Karpas-422 (cell line): ENCODE measurements at regions not wholly inside any gene's neighbourhood (a gene's known extent, or its start where the extent isn't known, plus 50 kb on each side); places are given as distances from the start of the nearest gene placed in this dataset.

Source experiments
- DNase-seq: peaks from one replicate; pipeline ENCODE4 v3.0.0-alpha.2; 2015
- H2AFZ ChIP-seq: fragments of 200-600 bp; sonication (generic); 2 replicates; pipeline ENCODE4 v1.6.1; 2014; ENCODE audit warnings: antibody characterized with exemption, low read length, mixed read lengths
- H3K27ac ChIP-seq: fragments of 200-600 bp; sonication (generic); 2 replicates; pipeline ENCODE4 v1.5.1; 2014; ENCODE audit warnings: mild to moderate bottlenecking, low read length, moderate library complexity
- H3K27me3 ChIP-seq: fragments of 200-600 bp; sonication (generic); 2 replicates; pipeline ENCODE4 v1.6.1; 2014; ENCODE audit warnings: low read length, mixed read lengths
- H3K36me3 ChIP-seq: fragments of 200-600 bp; sonication (generic); 2 replicates; pipeline ENCODE4 v1.6.1; 2014; ENCODE audit warnings: low read length, mixed read lengths; ENCODE audit not compliant: insufficient read depth
- H3K4me1 ChIP-seq: fragments of 200-600 bp; sonication (generic); 2 replicates; pipeline ENCODE4 v1.6.1; 2014; ENCODE audit warnings: mild to moderate bottlenecking, low read length, mixed read lengths
- H3K4me2 ChIP-seq: fragments of 200-600 bp; sonication (generic); 2 replicates; pipeline ENCODE4 v1.6.1; 2014; ENCODE audit warnings: low read length, low read depth, mild to moderate bottlenecking; ENCODE audit not compliant: poor library complexity, severe bottlenecking
- H3K4me3 ChIP-seq: fragments of 200-600 bp; sonication (generic); 2 replicates; pipeline ENCODE4 v1.5.1; 2014; ENCODE audit warnings: mild to moderate bottlenecking, antibody characterized with exemption, low read length, mixed read lengths
- H3K79me2 ChIP-seq: fragments of 200-600 bp; sonication (generic); 2 replicates; pipeline ENCODE4 v1.6.1; 2014; ENCODE audit warnings: mild to moderate bottlenecking, low read length, mixed read lengths
- H3K9ac ChIP-seq: fragments of 200-600 bp; sonication (generic); 2 replicates; pipeline ENCODE4 v1.6.0; 2014; ENCODE audit warnings: low read length
- H3K9me2 ChIP-seq: fragments of 200-600 bp; sonication (generic), shearing (Covaris generic); replicated peaks from 2 replicates; pipeline ENCODE4 v1.6.0; 2014; ENCODE audit warnings: mild to moderate bottlenecking, low read length, moderate library complexity; ENCODE audit not compliant: insufficient read depth
- H3K9me3 ChIP-seq: fragments of 300-700, 200-600 bp; sonication (generic); 2 replicates; pipeline ENCODE4 v1.6.1; 2014; ENCODE audit warnings: low read length, mixed read lengths
- H4K20me1 ChIP-seq: fragments of 200-600 bp; sonication (generic); 2 replicates; pipeline ENCODE4 v1.6.1; 2014; ENCODE audit warnings: mild to moderate bottlenecking, antibody characterized with exemption, low read length, low read depth; ENCODE audit not compliant: insufficient read depth

- Histone ChIP-seq H3K36me3 (no peaks in the 10 kb centered on the region), H3K9ac (no peak overlapping the region), H3K27me3 (no peaks in the 10 kb centered on the region), H4K20me1 (no peaks in the 10 kb centered on the region), H2AFZ (no peak overlapping the region), H3K9me2 (0 out of 2 replicates have a peak, but pooled peaks cover 3% of the 10 kb centered on the region), H3K79me2 (no peaks in the 10 kb centered on the region), H3K4me3 (no peak overlapping the region), H3K9me3 (no peaks in the 10 kb centered on the region), H3K27ac (no peak overlapping the region), H3K4me1 (no peaks in the 10 kb centered on the region), H3K4me2 (no peak overlapping the region)
- no peak for DNase-seq
These were observed 591.6 kb downstream of the CAAP1 start for GRCh38 chr9:26301046-26301445.

- Histone ChIP-seq H3K9me3 (no peaks in the 10 kb centered on the region), H4K20me1 (no peaks in the 10 kb centered on the region), H3K4me2 (no peak overlapping the region), H3K27ac (no peak overlapping the region), H3K27me3 (no peaks in the 10 kb centered on the region), H3K4me1 (no peaks in the 10 kb centered on the region), H2AFZ (no peak overlapping the region), H3K9me2 (0 out of 2 replicates have a peak, but pooled peaks cover 2% of the 10 kb centered on the region), H3K79me2 (no peaks in the 10 kb centered on the region), H3K36me3 (no peaks in the 10 kb centered on the region), H3K9ac (no peak overlapping the region), H3K4me3 (no peak overlapping the region)
- no peak for DNase-seq
These were observed 595.6 kb downstream of the CAAP1 start for GRCh38 chr9:26296910-26297572.

DNA sequence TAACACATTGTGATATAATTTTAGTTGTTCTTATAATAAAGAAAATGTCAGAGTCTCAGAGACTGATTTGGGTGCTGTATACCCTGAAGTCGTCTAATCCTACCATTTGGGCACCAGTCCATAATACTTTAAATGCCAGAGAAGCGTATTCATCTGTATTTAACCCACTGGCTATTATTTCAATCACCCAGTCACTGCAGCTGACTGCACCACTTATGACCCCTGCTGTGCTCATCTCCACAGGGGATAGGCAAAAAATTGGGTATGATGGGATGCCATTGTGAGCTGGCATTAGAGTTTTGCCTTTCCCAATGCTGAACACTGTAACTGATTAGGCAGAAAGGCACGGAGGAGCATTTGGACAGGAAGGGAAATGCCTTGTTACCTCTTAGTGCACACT, 599.7 kb downstream of the CAAP1 start:
- no peak overlapping the region for H3K27ac ChIP-seq
- no peaks in the 10 kb centered on the region for H4K20me1 ChIP-seq
- H2AFZ ChIP-seq, result no peak overlapping the region
- no peaks in the 10 kb centered on the region for H3K4me1 ChIP-seq
- H3K36me3 ChIP-seq, result no peaks in the 10 kb centered on the region
- H3K9me2 ChIP-seq, result no peaks in the 10 kb centered on the region
- H3K27me3 ChIP-seq, result no peaks in the 10 kb centered on the region
- no peak for DNase-seq
- H3K4me3 ChIP-seq, result no peak overlapping the region
- H3K9ac ChIP-seq, result no peak overlapping the region
- H3K79me2 ChIP-seq, result no peaks in the 10 kb centered on the region
- H3K9me3 ChIP-seq, result peaks cover 2% of the 10 kb centered on the region; the same call in 1 of the 2 replicates
- no peak overlapping the region for H3K4me2 ChIP-seq

DNA sequence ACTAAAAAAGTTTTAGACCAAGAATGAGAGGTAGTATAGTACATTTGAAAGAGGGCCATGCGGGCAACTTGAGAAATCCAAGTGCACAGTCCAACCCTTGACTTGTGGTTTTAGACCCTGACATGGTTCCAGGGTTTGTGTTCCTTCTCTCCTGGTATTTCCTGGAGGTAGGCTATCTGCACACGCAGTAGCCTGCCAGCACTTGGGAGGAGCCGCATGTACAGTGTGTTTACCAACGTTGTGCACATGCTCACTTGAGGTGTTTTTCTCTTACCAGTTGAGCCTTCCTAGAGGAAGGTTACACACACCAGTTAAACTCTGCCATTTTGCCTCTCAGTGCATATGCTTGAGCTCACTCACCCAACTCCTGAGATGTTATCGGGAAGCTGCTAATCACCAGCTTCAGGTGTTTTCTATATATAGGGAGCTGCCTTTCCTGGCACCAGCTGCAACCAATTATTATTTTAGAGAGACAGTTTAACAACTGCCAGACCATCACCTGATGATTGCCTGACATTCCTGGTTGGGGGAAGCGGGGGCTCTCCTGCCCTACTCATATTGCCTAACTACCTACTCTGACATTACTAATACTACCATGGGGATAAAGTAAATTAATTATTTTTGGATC, 593.4 kb upstream of the TUSC1 start:
- Histone ChIP-seq H3K27ac (no peak overlapping the region), H3K36me3 (no peaks in the 10 kb centered on the region), H3K79me2 (no peaks in the 10 kb centered on the region), H3K4me2 (no peak overlapping the region), H3K9me2 (0 out of 2 replicates have a peak, but pooled peaks cover 2% of the 10 kb centered on the region), H3K4me1 (no peaks in the 10 kb centered on the region), H3K9ac (no peak overlapping the region), H4K20me1 (no peaks in the 10 kb centered on the region), H3K4me3 (no peak overlapping the region), H3K27me3 (no peaks in the 10 kb centered on the region), H2AFZ (no peak overlapping the region), H3K9me3 (no peaks in the 10 kb centered on the region)
- no peak for DNase-seq

DNA sequence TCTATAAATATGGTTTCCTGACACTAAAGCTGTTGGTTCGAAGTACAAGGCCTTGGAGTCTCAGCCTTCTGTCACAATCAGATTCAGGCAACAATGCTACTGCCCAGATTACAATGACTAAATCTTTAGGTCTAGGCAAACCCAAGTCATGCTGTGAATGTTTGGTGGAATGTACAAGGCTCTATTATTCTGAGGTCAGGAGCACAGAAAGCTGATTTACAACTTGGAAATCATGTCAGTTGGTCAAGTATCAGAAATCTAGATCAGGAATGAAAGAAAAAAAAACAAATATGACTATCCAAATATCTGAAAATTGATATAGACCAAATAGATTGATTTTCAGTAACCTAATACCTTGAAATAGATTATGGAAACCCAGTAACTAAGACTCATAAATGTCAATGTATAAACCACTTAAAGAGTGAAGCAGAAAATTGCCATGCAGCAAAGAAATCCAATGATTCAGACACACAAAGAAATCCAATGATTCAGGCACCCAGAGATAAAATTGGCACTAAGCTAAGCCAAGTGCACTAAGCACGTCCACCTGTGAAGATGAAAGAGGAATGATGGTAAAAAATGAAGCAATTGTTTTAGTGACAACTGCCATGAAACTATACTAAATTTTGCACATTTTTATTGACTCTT, 588.0 kb upstream of the TUSC1 start:
- Histone ChIP-seq H3K4me1 (no peaks in the 10 kb centered on the region), H2AFZ (no peak overlapping the region), H3K27me3 (no peaks in the 10 kb centered on the region), H3K4me2 (no peak overlapping the region), H4K20me1 (no peaks in the 10 kb centered on the region), H3K4me3 (no peak overlapping the region), H3K9me3 (no peaks in the 10 kb centered on the region), H3K79me2 (no peaks in the 10 kb centered on the region), H3K36me3 (no peaks in the 10 kb centered on the region), H3K9ac (no peak overlapping the region), H3K27ac (no peak overlapping the region), H3K9me2 (0 out of 2 replicates have a peak, but pooled peaks cover 2% of the 10 kb centered on the region)
- DNase-seq, result no peak

GRCh38 chr9:26264709-26265601, 586.7 kb upstream of the TUSC1 start:
- Histone ChIP-seq H4K20me1 (no peaks in the 10 kb centered on the region), H3K9me2 (0 out of 2 replicates have a peak, but pooled peaks cover 2% of the 10 kb centered on the region), H3K27ac (no peak overlapping the region), H3K79me2 (no peaks in the 10 kb centered on the region), H3K4me2 (no peak overlapping the region), H3K9ac (no peak overlapping the region), H3K4me1 (no peaks in the 10 kb centered on the region), H3K9me3 (no peaks in the 10 kb centered on the region), H3K4me3 (no peak overlapping the region), H3K27me3 (no peaks in the 10 kb centered on the region), H3K36me3 (no peaks in the 10 kb centered on the region), H2AFZ (no peak overlapping the region)
- no peak for DNase-seq

- no peak for DNase-seq
- Histone ChIP-seq H2AFZ (no peak overlapping the region), H3K79me2 (no peaks in the 10 kb centered on the region), H3K27ac (no peak overlapping the region), H3K27me3 (no peaks in the 10 kb centered on the region), H3K9me3 (no peaks in the 10 kb centered on the region), H3K9ac (no peak overlapping the region), H3K4me3 (no peak overlapping the region), H3K4me2 (no peak overlapping the region), H3K9me2 (no peaks in the 10 kb centered on the region), H3K36me3 (no peaks in the 10 kb centered on the region), H4K20me1 (no peaks in the 10 kb centered on the region), H3K4me1 (no peaks in the 10 kb centered on the region)
These were observed 585.2 kb upstream of the TUSC1 start for GRCh38 chr9:26263478-26263877.
